ENCODE measurements at regions not wholly inside any gene's neighbourhood (a gene's known extent, or its start where the extent isn't known, plus 50 kb on each side); places are given as distances from the start of the nearest gene placed in this dataset.

DNA sequence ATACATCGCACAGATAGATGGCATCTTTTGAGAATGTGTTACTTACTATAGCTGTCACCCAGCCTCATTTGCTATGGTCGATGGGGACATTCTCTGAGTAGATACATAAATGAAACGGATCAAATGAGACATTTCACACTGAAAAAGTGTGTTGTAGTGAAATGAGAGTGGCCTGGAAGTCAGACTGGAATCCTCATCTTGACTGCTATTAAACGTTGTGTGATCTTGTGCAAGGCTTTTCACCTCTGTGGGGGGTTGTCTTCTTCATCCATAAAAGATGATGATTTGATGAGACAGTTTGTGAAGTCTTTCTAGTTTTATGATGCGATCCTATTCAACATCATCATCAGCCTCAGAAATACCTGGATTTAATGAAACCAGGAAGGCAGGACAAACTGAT lies 155.4 kb upstream of the MYO3A start:
- TF ChIP-seq, protein P1, sequence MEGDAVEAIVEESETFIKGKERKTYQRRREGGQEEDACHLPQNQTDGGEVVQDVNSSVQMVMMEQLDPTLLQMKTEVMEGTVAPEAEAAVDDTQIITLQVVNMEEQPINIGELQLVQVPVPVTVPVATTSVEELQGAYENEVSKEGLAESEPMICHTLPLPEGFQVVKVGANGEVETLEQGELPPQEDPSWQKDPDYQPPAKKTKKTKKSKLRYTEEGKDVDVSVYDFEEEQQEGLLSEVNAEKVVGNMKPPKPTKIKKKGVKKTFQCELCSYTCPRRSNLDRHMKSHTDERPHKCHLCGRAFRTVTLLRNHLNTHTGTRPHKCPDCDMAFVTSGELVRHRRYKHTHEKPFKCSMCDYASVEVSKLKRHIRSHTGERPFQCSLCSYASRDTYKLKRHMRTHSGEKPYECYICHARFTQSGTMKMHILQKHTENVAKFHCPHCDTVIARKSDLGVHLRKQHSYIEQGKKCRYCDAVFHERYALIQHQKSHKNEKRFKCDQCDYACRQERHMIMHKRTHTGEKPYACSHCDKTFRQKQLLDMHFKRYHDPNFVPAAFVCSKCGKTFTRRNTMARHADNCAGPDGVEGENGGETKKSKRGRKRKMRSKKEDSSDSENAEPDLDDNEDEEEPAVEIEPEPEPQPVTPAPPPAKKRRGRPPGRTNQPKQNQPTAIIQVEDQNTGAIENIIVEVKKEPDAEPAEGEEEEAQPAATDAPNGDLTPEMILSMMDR (IDR thresholded peaks at IDR 0.05) = no peak
- no peak for TF ChIP-seq ZFX (IDR thresholded peaks at IDR 0.05; ENCODE audit: borderline replicate concordance)

Measured in 22Rv1 (cell line).